ENCODE measurements at regions not wholly inside any gene's neighbourhood (a gene's known extent, or its start where the extent isn't known, plus 50 kb on each side); places are given as distances from the start of the nearest gene placed in this dataset.
A peak's percentile ranks its signal among the peaks of the same experiment; 100 is the strongest.

- DNase-seq, result no peak
Measured at GRCh38 chr2:162928356-162928755, 89.8 kb upstream of the KCNH7 start.

DNA sequence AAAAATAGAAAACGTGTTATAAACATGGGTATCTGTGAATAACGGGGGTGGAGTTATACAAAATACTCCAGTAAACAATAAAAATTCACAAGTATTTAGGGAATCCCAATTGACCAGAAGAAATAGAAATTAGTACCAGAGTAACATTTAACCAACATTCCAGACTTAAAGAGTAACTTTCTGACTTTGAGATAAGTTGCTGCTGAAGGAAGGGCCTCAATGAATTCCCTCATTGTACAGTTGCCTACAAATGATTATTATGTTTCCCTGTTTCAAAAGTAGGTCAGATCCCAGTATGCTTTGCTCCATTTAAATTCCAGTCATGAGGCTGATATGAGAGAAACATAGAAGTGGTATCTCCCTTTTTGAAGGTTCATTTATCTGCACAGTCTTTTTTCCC, 88.3 kb upstream of the KCNH7 start:
- no peak for DNase-seq

DNA sequence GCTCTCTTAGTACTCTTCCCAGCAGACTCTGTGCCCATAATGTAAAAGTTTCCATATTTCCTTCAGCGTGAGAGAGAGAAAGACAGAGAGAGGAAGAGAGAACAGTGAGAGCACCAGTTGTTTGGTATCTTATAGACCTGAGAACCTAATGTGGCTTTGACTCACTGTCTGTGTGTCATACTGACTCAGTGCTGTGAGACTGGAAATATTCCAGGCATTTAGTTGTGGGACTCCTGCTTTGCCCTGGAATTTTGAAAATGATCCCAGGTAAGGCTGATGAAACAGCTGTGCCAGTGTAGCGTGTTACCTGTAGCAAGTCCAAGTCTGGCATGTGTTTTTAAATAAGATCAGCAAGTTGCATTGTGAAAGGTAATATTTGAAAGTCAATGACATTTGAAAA, 87.9 kb upstream of the KCNH7 start:
- no peak for DNase-seq

- no peak for DNase-seq
Measured at GRCh38 chr2:162925595-162925994, 87.0 kb upstream of the KCNH7 start.

DNA sequence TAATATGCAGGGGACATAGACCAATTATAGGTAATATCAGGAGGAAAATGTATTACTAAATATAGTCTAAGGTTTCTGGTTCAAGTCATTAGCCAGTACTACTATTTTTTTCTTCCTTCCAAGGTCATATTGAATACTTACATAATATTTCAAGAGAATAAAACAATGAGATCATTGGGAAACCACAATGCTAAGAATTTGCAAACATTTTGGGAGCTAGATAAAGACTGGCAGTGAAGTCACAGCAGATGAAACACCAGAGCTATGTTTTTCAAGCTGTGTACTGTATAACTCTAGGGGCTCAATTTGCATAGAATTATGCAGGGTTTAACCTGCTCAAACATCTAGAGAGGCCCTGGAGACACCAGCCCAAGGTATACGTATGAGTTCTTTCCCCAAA, 80.5 kb upstream of the KCNH7 start:
- DNase-seq, result no peak

GRCh38 chr2:162917626-162918025, 79.1 kb upstream of the KCNH7 start:
- DNase-seq, result no peak

DNA sequence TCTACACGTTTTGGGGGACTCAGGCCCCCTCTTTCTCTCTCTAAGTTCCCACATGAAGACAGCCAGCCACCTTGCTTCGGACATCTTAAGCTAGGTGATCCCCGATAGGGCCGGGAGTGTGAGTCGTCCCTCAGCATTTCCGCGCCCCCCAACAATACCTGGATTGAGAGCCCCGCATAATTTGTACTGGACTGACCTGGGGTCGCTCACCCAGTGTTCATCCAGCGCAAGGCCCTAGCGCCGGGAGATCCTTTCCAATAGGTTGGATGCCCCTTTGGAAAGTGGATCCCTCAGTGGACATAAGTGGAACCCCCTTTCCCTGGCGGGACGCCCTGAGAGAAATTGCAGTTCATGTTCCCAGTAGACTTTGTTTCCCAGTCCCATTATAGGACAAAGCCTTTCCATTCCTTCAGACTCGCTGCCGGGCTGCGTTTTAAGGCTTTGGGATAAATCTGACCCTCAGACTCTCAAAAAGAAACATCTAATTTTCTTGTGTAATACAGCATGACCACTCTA, 77.8 kb upstream of the KCNH7 start:
- DNase-seq, result no peak

DNA sequence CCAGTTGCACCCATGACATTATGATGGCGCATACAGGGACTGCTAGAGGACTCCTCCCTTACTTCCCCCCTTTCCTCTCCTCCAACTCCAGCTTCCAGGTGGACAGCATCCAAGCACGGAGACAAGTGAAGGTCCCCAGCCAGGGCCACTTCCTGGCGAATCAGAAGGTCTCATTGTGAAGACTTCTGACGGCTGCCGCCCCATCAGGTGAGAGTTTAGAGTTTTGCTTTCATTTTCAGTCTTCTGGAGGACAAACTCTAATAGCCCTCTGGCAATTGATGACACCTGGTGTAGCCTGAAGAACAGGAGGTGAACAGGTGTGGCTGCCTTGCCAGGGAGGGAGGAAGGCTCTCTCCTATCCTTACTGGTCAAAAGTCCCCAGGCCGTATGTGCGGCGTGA, 77.3 kb upstream of the KCNH7 start:
- no peak for DNase-seq

GRCh38 chr2:162914161-162914560, 75.6 kb upstream of the KCNH7 start:
- no peak for DNase-seq

GRCh38 chr2:162912787-162913186, 74.2 kb upstream of the KCNH7 start:
- DNase-seq, result no peak

GRCh38 chr2:162908567-162908966, 70.0 kb upstream of the KCNH7 start:
- DNase-seq, result no peak

- peak; percentile 62 for DNase-seq
Measured at GRCh38 chr2:162890690-162891311, 52.2 kb upstream of the KCNH7 start.

DNA sequence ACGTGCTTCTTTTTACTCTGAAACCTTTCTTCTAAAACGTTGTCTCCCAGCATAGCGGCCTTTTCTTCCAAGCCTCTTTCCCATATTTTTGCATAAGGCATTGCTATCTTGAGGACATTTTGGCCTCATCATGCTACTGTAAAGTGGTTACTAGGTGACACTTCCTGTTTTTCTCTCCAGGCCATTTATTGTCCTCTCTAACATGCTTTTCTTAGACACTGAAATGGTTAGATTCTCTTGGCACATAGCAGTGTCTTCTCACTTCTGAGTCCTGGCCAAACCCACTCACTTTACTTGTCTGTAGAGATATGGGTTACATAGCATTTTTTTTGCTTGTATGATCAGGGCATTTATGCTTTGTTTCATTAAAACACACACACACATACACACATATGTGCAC, 50.1 kb upstream of the KCNH7 start:
- DNase-seq, result no peak

All from NCI-H345 (cell line).